KOPT-K1 (cell line): ENCODE measurements at regions not wholly inside any gene's neighbourhood (a gene's known extent, or its start where the extent isn't known, plus 50 kb on each side); places are given as distances from the start of the nearest gene placed in this dataset.

ENCODE experiments used
- H3K27ac ChIP-seq: fragments of 200-600 bp; sonication (generic); 2 replicates; pipeline ENCODE4 v1.5.1; 2016; ENCODE audit warnings: antibody characterized with exemption, mild to moderate bottlenecking, low read depth, low read length; ENCODE audit not compliant: poor library complexity, severe bottlenecking
- H3K36me3 ChIP-seq: fragments of 200-600 bp; sonication (generic); 2 replicates; pipeline ENCODE4 v1.5.1; 2017; ENCODE audit warnings: antibody characterized with exemption, mild to moderate bottlenecking, low read length, moderate library complexity; ENCODE audit not compliant: insufficient read depth
- H3K9me3 ChIP-seq: fragments of 200-600 bp; sonication (generic); 2 replicates; pipeline ENCODE4 v1.5.1; 2017; ENCODE audit warnings: antibody characterized with exemption, low read length, mild to moderate bottlenecking; ENCODE audit not compliant: insufficient read depth, poor library complexity, severe bottlenecking

GRCh38 chr4:84441758-84442377, 57.2 kb downstream of the NKX6-1 start:
- H3K36me3 ChIP-seq: no peaks in the 10 kb centered on the region
- H3K27ac ChIP-seq: no peak overlapping the region
- no peaks in the 10 kb centered on the region for H3K9me3 ChIP-seq

GRCh38 chr4:84439996-84440395, 59.1 kb downstream of the NKX6-1 start:
- Histone ChIP-seq H3K36me3 (no peaks in the 10 kb centered on the region), H3K27ac (no peak overlapping the region), H3K9me3 (no peaks in the 10 kb centered on the region)

- Histone ChIP-seq H3K36me3 (no peaks in the 10 kb centered on the region), H3K27ac (no peak overlapping the region), H3K9me3 (no peaks in the 10 kb centered on the region)
Observed at GRCh38 chr4:84436812-84437211, 62.3 kb downstream of the NKX6-1 start.

GRCh38 chr4:84434344-84434743, 64.7 kb downstream of the NKX6-1 start:
- H3K9me3 ChIP-seq: no peaks in the 10 kb centered on the region
- H3K36me3 ChIP-seq: no peaks in the 10 kb centered on the region
- H3K27ac ChIP-seq: no peak overlapping the region

- H3K27ac ChIP-seq: no peak overlapping the region
- H3K9me3 ChIP-seq: no peaks in the 10 kb centered on the region
- no peaks in the 10 kb centered on the region for H3K36me3 ChIP-seq
Observed at GRCh38 chr4:84433633-84434222, 65.4 kb downstream of the NKX6-1 start.

GRCh38 chr4:84432713-84433112, 66.4 kb downstream of the NKX6-1 start:
- no peaks in the 10 kb centered on the region for H3K9me3 ChIP-seq

GRCh38 chr4:84420608-84421007, 78.5 kb downstream of the NKX6-1 start:
- no peaks in the 10 kb centered on the region for H3K36me3 ChIP-seq
- H3K9me3 ChIP-seq: no peaks in the 10 kb centered on the region
- H3K27ac ChIP-seq: no peak overlapping the region

More at GRCh38 chr4:84432713-84433112, 66.4 kb downstream of the NKX6-1 start:
- Histone ChIP-seq H3K27ac (no peak overlapping the region), H3K36me3 (no peaks in the 10 kb centered on the region)

- Histone ChIP-seq H3K27ac (no peak overlapping the region), H3K9me3 (no peaks in the 10 kb centered on the region), H3K36me3 (no peaks in the 10 kb centered on the region)
Observed at GRCh38 chr4:84419201-84419600, 79.9 kb downstream of the NKX6-1 start.

- Histone ChIP-seq H3K36me3 (no peaks in the 10 kb centered on the region), H3K27ac (no peak overlapping the region), H3K9me3 (no peaks in the 10 kb centered on the region)
Observed at GRCh38 chr4:84417997-84418709, 80.9 kb downstream of the NKX6-1 start.

GRCh38 chr4:84413976-84414375, 85.1 kb downstream of the NKX6-1 start:
- Histone ChIP-seq H3K27ac (no peak overlapping the region), H3K9me3 (no peaks in the 10 kb centered on the region), H3K36me3 (no peaks in the 10 kb centered on the region)

- Histone ChIP-seq H3K36me3 (no peaks in the 10 kb centered on the region), H3K9me3 (no peaks in the 10 kb centered on the region), H3K27ac (no peak overlapping the region)
Observed at GRCh38 chr4:84413480-84413879, 85.6 kb downstream of the NKX6-1 start.

- no peaks in the 10 kb centered on the region for H3K36me3 ChIP-seq
- no peak overlapping the region for H3K27ac ChIP-seq
- no peaks in the 10 kb centered on the region for H3K9me3 ChIP-seq
Observed at GRCh38 chr4:84412062-84412461, 87.0 kb downstream of the NKX6-1 start.

- Histone ChIP-seq H3K9me3 (no peaks in the 10 kb centered on the region), H3K27ac (no peak overlapping the region), H3K36me3 (no peaks in the 10 kb centered on the region)
Observed at GRCh38 chr4:84407554-84408407, 91.3 kb downstream of the NKX6-1 start.

- no peaks in the 10 kb centered on the region for H3K9me3 ChIP-seq
- no peak overlapping the region for H3K27ac ChIP-seq
- no peaks in the 10 kb centered on the region for H3K36me3 ChIP-seq
Observed at GRCh38 chr4:84403656-84404055, 95.4 kb downstream of the NKX6-1 start.

- H3K27ac ChIP-seq: no peak overlapping the region
- no peaks in the 10 kb centered on the region for H3K9me3 ChIP-seq
- no peaks in the 10 kb centered on the region for H3K36me3 ChIP-seq
Observed at GRCh38 chr4:84401701-84402306, 97.3 kb downstream of the NKX6-1 start.
